K562 (cell line): ENCODE measurements at regions not wholly inside any gene's neighbourhood (a gene's known extent, or its start where the extent isn't known, plus 50 kb on each side); places are given as distances from the start of the nearest gene placed in this dataset.

Source experiments
- CCNT2 ChIP-seq: IDR thresholded peaks from 2 replicates; pipeline ENCODE4 v1.6.1; 2011; ENCODE audit warnings: borderline replicate concordance, low read depth, mild to moderate bottlenecking, moderate library complexity, mixed read lengths, low read length; ENCODE audit not compliant: insufficient read length; ENCODE audit errors: extremely low read depth
- CXXC5 ChIP-seq: fragments of 250-450 bp; sonication (Bioruptor Pico); IDR thresholded peaks from 2 replicates; pipeline ENCODE4 v1.8.0; 2022; ENCODE audit warnings: inconsistent platforms, mild to moderate bottlenecking, moderate library complexity
- RHOXF2B ChIP-seq: fragments of 250-450 bp; sonication (Bioruptor Pico); conservative IDR thresholded peaks from 2 replicates; pipeline ENCODE4 v1.5.1; 2021
- SMARCA4 ChIP-seq: fragments of 450-650 bp; IDR thresholded peaks from 2 replicates; pipeline ENCODE4 v1.6.1; 2016
- ZBTB9 ChIP-seq: fragments of 450-650 bp; formaldehyde crosslinking; IDR thresholded peaks from 2 replicates; pipeline ENCODE4 v1.4.0; 2020; ENCODE audit warnings: mild to moderate bottlenecking, moderate library complexity
- ZNF274 ChIP-seq: IDR thresholded peaks from 2 replicates; pipeline ENCODE4 v1.6.1; 2011; ENCODE audit warnings: low read depth, mild to moderate bottlenecking, low read length, moderate library complexity, borderline replicate concordance
- ZNF449 ChIP-seq: fragments of 250-450 bp; sonication (Bioruptor Pico); IDR thresholded peaks from 2 replicates; pipeline ENCODE4 v1.8.0; 2022; ENCODE audit warnings: moderate library complexity, mild to moderate bottlenecking, inconsistent platforms
- TF ChIP-seq, protein P1 (sequence below): fragments of 450-650 bp; IDR thresholded peaks from 2 replicates; pipeline ENCODE4 v1.6.1; 2016; ENCODE audit warnings: low read depth
- TF ChIP-seq, protein P2 (sequence below): fragments of 450-650 bp; IDR thresholded peaks from 2 replicates; pipeline ENCODE4 v1.6.1; 2017; ENCODE audit warnings: antibody characterized with exemption, mild to moderate bottlenecking
- TF ChIP-seq, protein P3 (sequence below): fragments of 450-650 bp; IDR thresholded peaks from 2 replicates; pipeline ENCODE4 v1.6.1; 2016; ENCODE audit warnings: missing biosample characterization, missing genetic modification characterization

DNA sequence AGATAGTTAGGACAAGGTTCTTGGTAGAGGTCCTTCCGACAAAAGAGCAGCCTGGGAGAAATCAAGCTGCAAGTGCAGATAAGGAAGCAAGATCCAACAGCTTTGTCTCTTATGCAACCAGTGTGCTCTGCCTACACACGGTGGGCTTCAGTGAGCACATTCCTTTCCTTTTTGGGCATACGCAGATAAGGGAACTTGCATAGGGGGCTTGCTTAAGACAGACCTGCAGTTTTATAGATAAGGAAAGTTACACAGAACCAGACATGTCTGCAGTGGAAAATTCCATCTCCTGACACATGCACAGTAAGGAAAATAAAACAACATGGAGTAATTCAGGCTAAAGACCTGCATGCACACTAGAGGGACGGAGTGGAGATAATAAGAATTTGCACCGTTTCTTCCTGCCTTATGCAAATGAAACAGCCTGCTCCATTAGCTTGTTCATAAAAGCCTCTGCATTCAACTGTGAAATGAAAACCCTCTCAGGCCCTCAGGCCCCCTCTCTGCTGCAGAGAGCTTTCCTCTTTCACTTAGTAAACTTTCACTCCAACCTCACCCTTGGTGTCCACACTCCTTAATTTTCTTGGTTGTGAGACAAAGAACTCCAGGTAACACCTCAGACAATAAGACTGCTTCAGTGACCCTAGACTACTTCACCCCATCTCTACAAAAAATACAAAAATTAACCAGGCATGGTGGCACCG lies 97.5 kb upstream of the MYLIP start (continued):
- TF ChIP-seq, protein P1, sequence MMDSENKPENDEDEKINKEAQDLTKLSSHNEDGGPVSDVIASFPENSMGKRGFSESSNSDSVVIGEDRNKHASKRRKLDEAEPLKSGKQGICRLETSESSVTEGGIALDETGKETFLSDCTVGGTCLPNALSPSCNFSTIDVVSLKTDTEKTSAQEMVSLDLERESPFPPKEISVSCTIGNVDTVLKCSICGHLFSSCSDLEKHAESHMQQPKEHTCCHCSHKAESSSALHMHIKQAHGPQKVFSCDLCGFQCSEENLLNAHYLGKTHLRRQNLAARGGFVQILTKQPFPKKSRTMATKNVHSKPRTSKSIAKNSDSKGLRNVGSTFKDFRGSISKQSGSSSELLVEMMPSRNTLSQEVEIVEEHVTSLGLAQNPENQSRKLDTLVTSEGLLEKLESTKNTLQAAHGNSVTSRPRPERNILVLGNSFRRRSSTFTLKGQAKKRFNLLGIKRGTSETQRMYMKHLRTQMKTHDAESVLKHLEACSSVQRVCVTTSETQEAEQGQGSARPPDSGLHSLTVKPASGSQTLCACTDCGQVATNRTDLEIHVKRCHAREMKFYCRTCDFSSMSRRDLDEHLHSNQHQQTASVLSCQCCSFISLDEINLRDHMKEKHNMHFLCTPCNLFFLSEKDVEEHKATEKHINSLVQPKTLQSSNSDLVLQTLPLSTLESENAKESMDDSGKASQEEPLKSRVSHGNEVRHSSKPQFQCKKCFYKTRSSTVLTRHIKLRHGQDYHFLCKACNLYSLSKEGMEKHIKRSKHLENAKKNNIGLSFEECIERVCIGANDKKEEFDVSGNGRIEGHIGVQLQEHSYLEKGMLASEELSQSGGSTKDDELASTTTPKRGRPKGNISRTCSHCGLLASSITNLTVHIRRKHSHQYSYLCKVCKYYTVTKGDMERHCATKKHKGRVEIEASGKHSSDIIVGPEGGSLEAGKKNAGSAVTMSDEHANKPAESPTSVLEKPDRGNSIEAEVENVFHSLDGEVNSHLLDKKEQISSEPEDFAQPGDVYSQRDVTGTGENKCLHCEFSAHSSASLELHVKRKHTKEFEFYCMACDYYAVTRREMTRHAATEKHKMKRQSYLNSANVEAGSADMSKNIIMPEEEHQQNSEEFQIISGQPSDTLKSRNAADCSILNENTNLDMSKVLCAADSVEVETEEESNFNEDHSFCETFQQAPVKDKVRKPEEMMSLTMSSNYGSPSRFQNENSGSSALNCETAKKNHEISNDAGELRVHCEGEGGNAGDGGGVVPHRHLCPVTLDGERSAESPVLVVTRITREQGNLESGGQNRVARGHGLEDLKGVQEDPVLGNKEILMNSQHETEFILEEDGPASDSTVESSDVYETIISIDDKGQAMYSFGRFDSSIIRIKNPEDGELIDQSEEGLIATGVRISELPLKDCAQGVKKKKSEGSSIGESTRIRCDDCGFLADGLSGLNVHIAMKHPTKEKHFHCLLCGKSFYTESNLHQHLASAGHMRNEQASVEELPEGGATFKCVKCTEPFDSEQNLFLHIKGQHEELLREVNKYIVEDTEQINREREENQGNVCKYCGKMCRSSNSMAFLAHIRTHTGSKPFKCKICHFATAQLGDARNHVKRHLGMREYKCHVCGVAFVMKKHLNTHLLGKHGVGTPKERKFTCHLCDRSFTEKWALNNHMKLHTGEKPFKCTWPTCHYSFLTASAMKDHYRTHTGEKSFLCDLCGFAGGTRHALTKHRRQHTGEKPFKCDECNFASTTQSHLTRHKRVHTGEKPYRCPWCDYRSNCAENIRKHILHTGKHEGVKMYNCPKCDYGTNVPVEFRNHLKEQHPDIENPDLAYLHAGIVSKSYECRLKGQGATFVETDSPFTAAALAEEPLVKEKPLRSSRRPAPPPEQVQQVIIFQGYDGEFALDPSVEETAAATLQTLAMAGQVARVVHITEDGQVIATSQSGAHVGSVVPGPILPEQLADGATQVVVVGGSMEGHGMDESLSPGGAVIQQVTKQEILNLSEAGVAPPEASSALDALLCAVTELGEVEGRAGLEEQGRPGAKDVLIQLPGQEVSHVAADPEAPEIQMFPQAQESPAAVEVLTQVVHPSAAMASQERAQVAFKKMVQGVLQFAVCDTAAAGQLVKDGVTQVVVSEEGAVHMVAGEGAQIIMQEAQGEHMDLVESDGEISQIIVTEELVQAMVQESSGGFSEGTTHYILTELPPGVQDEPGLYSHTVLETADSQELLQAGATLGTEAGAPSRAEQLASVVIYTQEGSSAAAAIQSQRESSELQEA: no peak
- TF ChIP-seq RHOXF2B (CRISPR knock-in tag): peak; percentile 72
- TF ChIP-seq SMARCA4: peak; percentile 100
- TF ChIP-seq CCNT2: peak; percentile 100
- peak; percentile 99 for TF ChIP-seq CXXC5 (CRISPR knock-in tag)
- TF ChIP-seq, protein P2, sequence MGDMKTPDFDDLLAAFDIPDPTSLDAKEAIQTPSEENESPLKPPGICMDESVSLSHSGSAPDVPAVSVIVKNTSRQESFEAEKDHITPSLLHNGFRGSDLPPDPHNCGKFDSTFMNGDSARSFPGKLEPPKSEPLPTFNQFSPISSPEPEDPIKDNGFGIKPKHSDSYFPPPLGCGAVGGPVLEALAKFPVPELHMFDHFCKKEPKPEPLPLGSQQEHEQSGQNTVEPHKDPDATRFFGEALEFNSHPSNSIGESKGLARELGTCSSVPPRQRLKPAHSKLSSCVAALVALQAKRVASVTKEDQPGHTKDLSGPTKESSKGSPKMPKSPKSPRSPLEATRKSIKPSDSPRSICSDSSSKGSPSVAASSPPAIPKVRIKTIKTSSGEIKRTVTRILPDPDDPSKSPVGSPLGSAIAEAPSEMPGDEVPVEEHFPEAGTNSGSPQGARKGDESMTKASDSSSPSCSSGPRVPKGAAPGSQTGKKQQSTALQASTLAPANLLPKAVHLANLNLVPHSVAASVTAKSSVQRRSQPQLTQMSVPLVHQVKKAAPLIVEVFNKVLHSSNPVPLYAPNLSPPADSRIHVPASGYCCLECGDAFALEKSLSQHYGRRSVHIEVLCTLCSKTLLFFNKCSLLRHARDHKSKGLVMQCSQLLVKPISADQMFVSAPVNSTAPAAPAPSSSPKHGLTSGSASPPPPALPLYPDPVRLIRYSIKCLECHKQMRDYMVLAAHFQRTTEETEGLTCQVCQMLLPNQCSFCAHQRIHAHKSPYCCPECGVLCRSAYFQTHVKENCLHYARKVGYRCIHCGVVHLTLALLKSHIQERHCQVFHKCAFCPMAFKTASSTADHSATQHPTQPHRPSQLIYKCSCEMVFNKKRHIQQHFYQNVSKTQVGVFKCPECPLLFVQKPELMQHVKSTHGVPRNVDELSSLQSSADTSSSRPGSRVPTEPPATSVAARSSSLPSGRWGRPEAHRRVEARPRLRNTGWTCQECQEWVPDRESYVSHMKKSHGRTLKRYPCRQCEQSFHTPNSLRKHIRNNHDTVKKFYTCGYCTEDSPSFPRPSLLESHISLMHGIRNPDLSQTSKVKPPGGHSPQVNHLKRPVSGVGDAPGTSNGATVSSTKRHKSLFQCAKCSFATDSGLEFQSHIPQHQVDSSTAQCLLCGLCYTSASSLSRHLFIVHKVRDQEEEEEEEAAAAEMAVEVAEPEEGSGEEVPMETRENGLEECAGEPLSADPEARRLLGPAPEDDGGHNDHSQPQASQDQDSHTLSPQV: peak; percentile 100
- TF ChIP-seq, protein P3, sequence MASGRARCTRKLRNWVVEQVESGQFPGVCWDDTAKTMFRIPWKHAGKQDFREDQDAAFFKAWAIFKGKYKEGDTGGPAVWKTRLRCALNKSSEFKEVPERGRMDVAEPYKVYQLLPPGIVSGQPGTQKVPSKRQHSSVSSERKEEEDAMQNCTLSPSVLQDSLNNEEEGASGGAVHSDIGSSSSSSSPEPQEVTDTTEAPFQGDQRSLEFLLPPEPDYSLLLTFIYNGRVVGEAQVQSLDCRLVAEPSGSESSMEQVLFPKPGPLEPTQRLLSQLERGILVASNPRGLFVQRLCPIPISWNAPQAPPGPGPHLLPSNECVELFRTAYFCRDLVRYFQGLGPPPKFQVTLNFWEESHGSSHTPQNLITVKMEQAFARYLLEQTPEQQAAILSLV (tag): peak; percentile 96
- peak; percentile 87 for TF ChIP-seq ZNF274
- TF ChIP-seq ZNF449: peak; percentile 94
- peak; percentile 99 for TF ChIP-seq ZBTB9 (CRISPR knock-in tag)
